ENCODE measurements at regions not wholly inside any gene's neighbourhood (a gene's known extent, or its start where the extent isn't known, plus 50 kb on each side); places are given as distances from the start of the nearest gene placed in this dataset.

DNA sequence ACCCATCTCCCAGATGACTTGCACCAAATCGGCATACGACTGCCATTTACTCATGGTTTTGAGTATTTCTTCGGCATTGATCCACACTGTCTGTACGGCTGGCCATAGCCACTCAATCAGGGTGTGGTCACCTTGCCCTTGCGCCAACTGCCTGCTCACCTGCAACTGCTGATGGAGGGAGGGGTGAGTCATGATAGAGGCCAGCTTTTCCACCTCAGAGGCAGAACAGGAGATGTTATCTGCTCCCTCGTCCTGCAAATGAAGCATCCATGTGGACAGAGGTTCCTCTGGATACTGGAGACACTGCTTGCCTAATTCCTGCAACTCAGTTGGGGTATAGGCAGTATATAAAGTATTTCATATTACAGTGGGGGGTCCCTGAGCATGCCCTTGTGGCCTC, 85.6 kb upstream of the ATP10B start:
- ChIA-PET POLR2A (no interaction called here), CTCF (no interaction called here)
- no peak for DNase-seq (ENCODE audit: extremely low spot score)
- TF ChIP-seq CTBP1 (IDR thresholded peaks at IDR 0.05; ENCODE audit: borderline replicate concordance) (no peak), FOXM1 (IDR thresholded peaks at IDR 0.05; ENCODE audit: borderline replicate concordance) (no peak), ARNT (IDR thresholded peaks at IDR 0.05) (no peak), ELF4 (IDR thresholded peaks at IDR 0.05) (no peak), SUZ12 (IDR thresholded peaks at IDR 0.05) (no peak), SP1 (IDR thresholded peaks at IDR 0.05) (no peak), TARDBP (IDR thresholded peaks at IDR 0.05) (no peak), HDGF (IDR thresholded peaks at IDR 0.05; ENCODE audit: borderline replicate concordance) (no peak), FOXA1 (IDR thresholded peaks at IDR 0.05) (no peak), LEF1 (IDR thresholded peaks at IDR 0.05; ENCODE audit: borderline replicate concordance) (no peak), ZNF384 (IDR thresholded peaks at IDR 0.05) (no peak), L3MBTL2 (conservative IDR thresholded peaks at IDR 0.05) (no peak), BHLHE40 (IDR thresholded peaks at IDR 0.05; ENCODE audit: borderline replicate concordance) (no peak), NFRKB (IDR thresholded peaks at IDR 0.05) (no peak)
- TF ChIP-seq, protein P1, sequence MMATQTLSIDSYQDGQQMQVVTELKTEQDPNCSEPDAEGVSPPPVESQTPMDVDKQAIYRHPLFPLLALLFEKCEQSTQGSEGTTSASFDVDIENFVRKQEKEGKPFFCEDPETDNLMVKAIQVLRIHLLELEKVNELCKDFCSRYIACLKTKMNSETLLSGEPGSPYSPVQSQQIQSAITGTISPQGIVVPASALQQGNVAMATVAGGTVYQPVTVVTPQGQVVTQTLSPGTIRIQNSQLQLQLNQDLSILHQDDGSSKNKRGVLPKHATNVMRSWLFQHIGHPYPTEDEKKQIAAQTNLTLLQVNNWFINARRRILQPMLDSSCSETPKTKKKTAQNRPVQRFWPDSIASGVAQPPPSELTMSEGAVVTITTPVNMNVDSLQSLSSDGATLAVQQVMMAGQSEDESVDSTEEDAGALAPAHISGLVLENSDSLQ (IDR thresholded peaks at IDR 0.05): no peak

DNA sequence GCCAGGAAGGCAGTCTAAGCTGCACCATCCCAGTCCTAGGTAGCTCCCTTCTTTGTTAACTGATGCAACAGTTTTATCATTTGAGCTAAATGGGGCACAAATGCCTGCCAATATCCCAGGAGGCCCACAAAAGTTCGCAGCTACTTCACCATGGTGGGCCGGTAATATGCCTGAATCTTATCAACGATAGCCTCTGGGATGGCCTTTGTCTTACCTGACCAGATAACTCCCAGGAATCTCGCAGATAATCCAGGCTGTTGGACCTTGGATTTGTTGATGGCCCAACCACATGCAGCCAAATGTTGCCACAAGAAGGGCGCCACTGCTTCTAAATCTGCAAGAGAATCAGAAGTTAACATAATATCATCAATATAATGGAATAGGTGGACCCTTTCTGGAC, 83.8 kb upstream of the ATP10B start:
- TF ChIP-seq SP1 (IDR thresholded peaks at IDR 0.05) (no peak), ZNF384 (IDR thresholded peaks at IDR 0.05) (no peak), TARDBP (IDR thresholded peaks at IDR 0.05) (no peak), CTBP1 (IDR thresholded peaks at IDR 0.05; ENCODE audit: borderline replicate concordance) (no peak), NFRKB (IDR thresholded peaks at IDR 0.05) (no peak), FOXM1 (IDR thresholded peaks at IDR 0.05; ENCODE audit: borderline replicate concordance) (no peak), ARNT (IDR thresholded peaks at IDR 0.05) (no peak), SUZ12 (IDR thresholded peaks at IDR 0.05) (no peak), FOXK2 (IDR thresholded peaks at IDR 0.05) (no peak), L3MBTL2 (conservative IDR thresholded peaks at IDR 0.05) (no peak), ELF4 (IDR thresholded peaks at IDR 0.05) (no peak), LEF1 (IDR thresholded peaks at IDR 0.05; ENCODE audit: borderline replicate concordance) (no peak), HDGF (IDR thresholded peaks at IDR 0.05; ENCODE audit: borderline replicate concordance) (no peak), BHLHE40 (IDR thresholded peaks at IDR 0.05; ENCODE audit: borderline replicate concordance) (no peak), FOXA1 (IDR thresholded peaks at IDR 0.05) (no peak)
- TF ChIP-seq, protein P1 (IDR thresholded peaks at IDR 0.05): no peak
- POLR2A ChIA-PET: no interaction called here
- CTCF ChIA-PET: no interaction called here
- no peak for DNase-seq (ENCODE audit: extremely low spot score)

DNA sequence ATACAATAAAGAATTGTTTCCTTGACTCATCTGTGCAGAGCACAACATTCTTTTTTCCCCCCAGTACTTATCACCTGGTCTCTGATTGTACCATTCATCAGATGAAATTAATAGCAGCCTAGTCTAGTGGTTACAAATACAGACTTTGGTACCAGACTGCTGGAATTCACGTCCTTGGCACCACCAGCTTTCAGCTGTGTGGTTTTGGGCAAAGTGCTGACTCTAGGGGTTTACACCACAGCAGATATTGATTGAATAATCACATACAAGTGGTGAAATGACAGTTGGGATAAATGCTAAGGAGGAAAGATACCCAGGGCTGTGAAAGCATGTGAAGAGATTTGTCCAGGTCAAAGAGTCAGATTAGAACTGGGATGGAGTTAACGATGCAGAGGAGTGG, 79.3 kb upstream of the ATP10B start:
- no peak for TF ChIP-seq CTBP1 (IDR thresholded peaks at IDR 0.05; ENCODE audit: borderline replicate concordance)
- TF ChIP-seq LEF1 (IDR thresholded peaks at IDR 0.05; ENCODE audit: borderline replicate concordance): no peak
- TF ChIP-seq, protein P1 (IDR thresholded peaks at IDR 0.05): no peak
- TF ChIP-seq SUZ12 (IDR thresholded peaks at IDR 0.05): no peak
- no peak for TF ChIP-seq ELF4 (IDR thresholded peaks at IDR 0.05)
- TF ChIP-seq ARNT (IDR thresholded peaks at IDR 0.05): no peak
- TF ChIP-seq L3MBTL2 (conservative IDR thresholded peaks at IDR 0.05): no peak
- no peak for TF ChIP-seq TARDBP (IDR thresholded peaks at IDR 0.05)
- no peak for TF ChIP-seq FOXA1 (IDR thresholded peaks at IDR 0.05)
- no peak for TF ChIP-seq NFRKB (IDR thresholded peaks at IDR 0.05)
- TF ChIP-seq SP1 (IDR thresholded peaks at IDR 0.05): no peak
- TF ChIP-seq FOXK2 (IDR thresholded peaks at IDR 0.05): no peak
- no peak for TF ChIP-seq FOXM1 (IDR thresholded peaks at IDR 0.05; ENCODE audit: borderline replicate concordance)
- TF ChIP-seq ZNF384 (IDR thresholded peaks at IDR 0.05): no peak
- TF ChIP-seq HDGF (IDR thresholded peaks at IDR 0.05; ENCODE audit: borderline replicate concordance): no peak
- no peak for DNase-seq (ENCODE audit: extremely low spot score)
- ChIA-PET CTCF (no interaction called here), POLR2A (no interaction called here)

DNA sequence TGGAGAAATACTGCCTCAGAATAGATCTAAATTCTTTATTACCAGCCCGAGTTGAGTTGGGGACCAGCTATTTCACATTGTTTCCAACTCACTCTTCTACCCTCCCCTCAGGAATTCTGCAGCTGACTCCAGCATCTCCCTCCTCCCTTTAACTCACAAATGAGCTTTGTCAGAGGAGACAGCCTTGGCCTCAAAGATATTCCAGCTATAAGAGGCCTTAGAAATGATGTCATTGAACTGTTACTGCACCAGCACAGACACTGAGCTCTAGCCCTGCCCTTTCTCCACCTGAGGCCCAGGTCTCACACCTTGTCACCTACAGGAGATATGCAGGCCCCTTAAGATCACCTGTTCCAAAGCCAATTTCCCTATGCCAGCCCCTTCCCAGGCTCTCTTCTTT, 78.4 kb upstream of the ATP10B start:
- no peak for DNase-seq (ENCODE audit: extremely low spot score)
- POLR2A ChIA-PET: no interaction called here
- TF ChIP-seq ARNT (IDR thresholded peaks at IDR 0.05): no peak
- TF ChIP-seq SUZ12 (IDR thresholded peaks at IDR 0.05): no peak
- TF ChIP-seq LEF1 (IDR thresholded peaks at IDR 0.05; ENCODE audit: borderline replicate concordance): no peak
- TF ChIP-seq FOXA1 (IDR thresholded peaks at IDR 0.05): no peak
- TF ChIP-seq CTBP1 (IDR thresholded peaks at IDR 0.05; ENCODE audit: borderline replicate concordance): no peak
- TF ChIP-seq NFRKB (IDR thresholded peaks at IDR 0.05): no peak
- no peak for TF ChIP-seq ELF4 (IDR thresholded peaks at IDR 0.05)
- TF ChIP-seq FOXM1 (IDR thresholded peaks at IDR 0.05; ENCODE audit: borderline replicate concordance): no peak
- TF ChIP-seq BHLHE40 (IDR thresholded peaks at IDR 0.05; ENCODE audit: borderline replicate concordance): no peak
- no peak for TF ChIP-seq HDGF (IDR thresholded peaks at IDR 0.05; ENCODE audit: borderline replicate concordance)
- TF ChIP-seq FOXK2 (IDR thresholded peaks at IDR 0.05): no peak
- CTCF ChIA-PET: no interaction called here

DNA sequence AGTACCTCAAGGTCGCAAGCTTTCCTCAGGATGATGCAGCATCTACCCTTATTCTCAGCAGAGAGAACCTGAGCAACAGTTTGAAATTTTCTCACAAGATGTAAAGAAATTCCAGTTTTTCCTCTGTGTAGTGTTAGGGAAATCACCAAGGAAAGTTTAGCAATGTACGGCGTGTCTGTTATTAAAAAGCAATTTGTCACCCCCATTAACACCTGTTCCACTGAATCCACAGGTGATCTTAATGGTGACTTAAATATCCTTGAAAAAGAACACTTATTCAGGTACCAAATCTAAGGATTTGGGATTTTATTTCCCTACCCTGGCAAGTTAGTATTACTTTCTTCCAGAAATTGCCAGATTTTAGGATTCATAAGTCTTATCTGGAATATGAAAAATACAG, 77.9 kb upstream of the ATP10B start:
- DNase-seq (ENCODE audit: extremely low spot score): no peak
- CTCF ChIA-PET: no interaction called here
- POLR2A ChIA-PET: no interaction called here
- no peak for TF ChIP-seq SUZ12 (IDR thresholded peaks at IDR 0.05)
- TF ChIP-seq HDGF (IDR thresholded peaks at IDR 0.05; ENCODE audit: borderline replicate concordance): no peak
- no peak for TF ChIP-seq ELF4 (IDR thresholded peaks at IDR 0.05)
- TF ChIP-seq ARNT (IDR thresholded peaks at IDR 0.05): no peak
- TF ChIP-seq ZNF384 (IDR thresholded peaks at IDR 0.05): no peak
- TF ChIP-seq FOXK2 (IDR thresholded peaks at IDR 0.05): no peak
- TF ChIP-seq, protein P1 (IDR thresholded peaks at IDR 0.05): no peak
- TF ChIP-seq FOXM1 (IDR thresholded peaks at IDR 0.05; ENCODE audit: borderline replicate concordance): no peak
- TF ChIP-seq TARDBP (IDR thresholded peaks at IDR 0.05): no peak

All from HEK293T (cell line).